IMR-90 (cell line): ENCODE measurements at regions not wholly inside any gene's neighbourhood (a gene's known extent, or its start where the extent isn't known, plus 50 kb on each side); places are given as distances from the start of the nearest gene placed in this dataset.

Source experiments
- ATAC-seq: fragments of 200-7000 bp; cut with Tn5 transposase; 2 replicates; pipeline ENCODE4 v1.9.1; 2020; ENCODE audit warnings: low read depth, mild to moderate bottlenecking, moderate library complexity
- BruUV-seq: library from RNA; stranded (reverse); fragments of 400-500 nt; replicated peaks from 2 replicates; lab custom pipeline; 2021; lab: Mats Ljungman, UMichigan
- CTCF ChIA-PET: fragments of 300-600 bp; formaldehyde crosslinking; extraction: SDS; loops from one replicate; lab custom pipeline; 2021; ENCODE audit warnings: antibody characterized with exemption; lab: Yijun Ruan, JAX
- POLR2A ChIA-PET: fragments of 300-600 bp; sonication (Branson Sonifier 250); formaldehyde crosslinking; loops from one replicate; lab custom pipeline; 2022; ENCODE audit warnings: antibody characterized with exemption; ENCODE audit not compliant: unreplicated experiment; lab: Charles Lee
- DNase-seq: peaks from one replicate; pipeline ENCODE4 v3.0.0; 2013
- H2AFZ ChIP-seq: replicated peaks from 2 replicates; pipeline ENCODE3; 2013; ENCODE audit warnings: low read length, mild to moderate bottlenecking; ENCODE audit not compliant: poor library complexity
- H2AK5ac ChIP-seq: 2 replicates; pipeline ENCODE4 v1.6.1; 2013; ENCODE audit warnings: low read depth, low read length, inconsistent platforms
- H2AK9ac ChIP-seq: replicated peaks from 2 replicates; pipeline ENCODE3; 2013; ENCODE audit warnings: mild to moderate bottlenecking, low read depth, low read length, moderate library complexity; ENCODE audit not compliant: poor library complexity
- H2BK120ac ChIP-seq: 2 replicates; pipeline ENCODE4 v1.6.1; 2013; ENCODE audit warnings: low read depth, low read length, inconsistent platforms
- H2BK15ac ChIP-seq: 3 replicates; pipeline ENCODE4 v1.6.1; 2013; ENCODE audit warnings: low read depth, low read length, inconsistent platforms
- H2BK20ac ChIP-seq: 2 replicates; pipeline ENCODE4 v1.6.1; 2013; ENCODE audit warnings: low read depth, mild to moderate bottlenecking, inconsistent platforms, low read length, moderate library complexity
- H2BK5ac ChIP-seq: 2 replicates; pipeline ENCODE4 v1.6.1; 2013; ENCODE audit warnings: mild to moderate bottlenecking, low read depth, low read length, inconsistent platforms; ENCODE audit not compliant: poor library complexity, severe bottlenecking
- H3K14ac ChIP-seq: replicated peaks from 2 replicates; pipeline ENCODE4 v1.6.1; 2013; ENCODE audit warnings: low read depth, low read length, inconsistent platforms
- H3K18ac ChIP-seq: 2 replicates; pipeline ENCODE4 v1.6.1; 2013; ENCODE audit warnings: low read depth, low read length, control low read depth
- H3K23ac ChIP-seq: 2 replicates; pipeline ENCODE4 v1.6.1; 2013; ENCODE audit warnings: low read depth, low read length, inconsistent platforms
- H3K27ac ChIP-seq: 2 replicates; pipeline ENCODE4 v1.5.1; 2013; ENCODE audit warnings: mild to moderate bottlenecking, control low read depth, low read length; ENCODE audit not compliant: insufficient read depth
- H3K27me3 ChIP-seq: 2 replicates; pipeline ENCODE4 v1.6.1; 2013; ENCODE audit warnings: low read length; ENCODE audit not compliant: control insufficient read depth, insufficient read depth
- H3K36me3 ChIP-seq: 2 replicates; pipeline ENCODE4 v1.6.1; 2013; ENCODE audit warnings: low read length, mixed read lengths; ENCODE audit not compliant: control insufficient read depth, insufficient read depth
- H3K4ac ChIP-seq: 2 replicates; pipeline ENCODE4 v1.6.1; 2013; ENCODE audit warnings: low read depth, low read length, inconsistent platforms
- H3K4me1 ChIP-seq: 2 replicates; pipeline ENCODE4 v1.6.1; 2013; ENCODE audit warnings: low read length, mixed read lengths; ENCODE audit not compliant: control insufficient read depth, insufficient read depth
- H3K4me2 ChIP-seq: 2 replicates; pipeline ENCODE4 v1.6.1; 2013; ENCODE audit warnings: low read depth, mild to moderate bottlenecking, control low read depth, low read length, moderate library complexity
- H3K4me3 ChIP-seq: 2 replicates; pipeline ENCODE4 v1.5.1; 2013; ENCODE audit warnings: low read depth, mild to moderate bottlenecking, control low read depth, low read length, moderate library complexity; ENCODE audit not compliant: insufficient read depth
- H3K56ac ChIP-seq: 2 replicates; pipeline ENCODE4 v1.6.1; 2013; ENCODE audit warnings: low read length, inconsistent platforms; ENCODE audit not compliant: insufficient read depth; ENCODE audit errors: extremely low read depth
- H3K79me1 ChIP-seq, 2 experiments: 2 replicates each; pipeline ENCODE4 v1.6.1; 2013; ENCODE audit warnings: low read length in 2 of 2, inconsistent platforms in 1 of 2, low read depth in 1 of 2
- H3K9ac ChIP-seq: 2 replicates; pipeline ENCODE4 v1.6.1; 2013; ENCODE audit warnings: low read depth, low read length, control low read depth
- H3K9me1 ChIP-seq: 2 replicates; pipeline ENCODE4 v1.6.1; 2013; ENCODE audit warnings: low read length, inconsistent platforms; ENCODE audit not compliant: insufficient read depth
- H3K9me3 ChIP-seq: 2 replicates; pipeline ENCODE4 v1.6.1; 2013; ENCODE audit warnings: low read length; ENCODE audit not compliant: control insufficient read depth, insufficient read depth
- H4K20me1 ChIP-seq: 2 replicates; pipeline ENCODE4 v1.6.1; 2013; ENCODE audit warnings: low read length, inconsistent platforms; ENCODE audit not compliant: insufficient read depth
- H4K5ac ChIP-seq: 2 replicates; pipeline ENCODE4 v1.6.1; 2013; ENCODE audit warnings: mild to moderate bottlenecking, low read depth, low read length, control low read depth
- H4K8ac ChIP-seq, 2 experiments: 2 replicates each; pipeline ENCODE4 v1.6.1; 2013; ENCODE audit warnings: low read depth in 2 of 2, low read length in 2 of 2, control low read depth in 1 of 2, inconsistent platforms in 1 of 2
- H4K91ac ChIP-seq: 2 replicates; pipeline ENCODE4 v1.6.1; 2013; ENCODE audit warnings: low read depth, low read length, inconsistent platforms; ENCODE audit not compliant: insufficient read depth
- BHLHE40 ChIP-seq: fragments of 150-350 bp; IDR thresholded peaks from 2 replicates; pipeline ENCODE4 v1.6.1; 2016; ENCODE audit warnings: mild to moderate bottlenecking, low read depth, low read length
- CEBPB ChIP-seq: IDR thresholded peaks from 2 replicates; pipeline ENCODE4 v1.6.1; 2012; ENCODE audit warnings: low read depth, low read length, improper control_type of control experiment
- CHD1 ChIP-seq: IDR thresholded peaks from 2 replicates; pipeline ENCODE4 v1.6.1; 2012; ENCODE audit warnings: low read depth, low read length, improper control_type of control experiment
- ELK1 ChIP-seq: fragments of 150-350 bp; IDR thresholded peaks from 2 replicates; pipeline ENCODE4 v1.6.1; 2016; ENCODE audit warnings: low read depth, mild to moderate bottlenecking, low read length, moderate library complexity, borderline replicate concordance
- FOS ChIP-seq: fragments of 150-350 bp; IDR thresholded peaks from 2 replicates; pipeline ENCODE4 v1.6.1; 2016; ENCODE audit warnings: low read depth, low read length
- MAFK ChIP-seq: IDR thresholded peaks from 2 replicates; pipeline ENCODE4 v1.6.1; 2012; ENCODE audit warnings: low read depth, low read length, improper control_type of control experiment
- MAZ ChIP-seq: IDR thresholded peaks from 2 replicates; pipeline ENCODE4 v1.6.1; 2012; ENCODE audit warnings: low read depth, mild to moderate bottlenecking, low read length, improper control_type of control experiment, moderate library complexity, borderline replicate concordance
- MXI1 ChIP-seq: IDR thresholded peaks from 2 replicates; pipeline ENCODE4 v1.6.1; 2012; ENCODE audit warnings: low read depth, mild to moderate bottlenecking, low read length, moderate library complexity, borderline replicate concordance
- NFE2L2 ChIP-seq: fragments of 150-350 bp; IDR thresholded peaks from 2 replicates; pipeline ENCODE4 v1.6.1; 2016; ENCODE audit warnings: low read depth, mild to moderate bottlenecking, low read length
- POLR2A ChIP-seq: IDR thresholded peaks from 2 replicates; pipeline ENCODE4 v1.6.1; 2012; ENCODE audit warnings: mild to moderate bottlenecking, low read depth, low read length
- RAD21 ChIP-seq: IDR thresholded peaks from 2 replicates; pipeline ENCODE4 v1.6.1; 2012; ENCODE audit warnings: low read length, improper control_type of control experiment
- RCOR1 ChIP-seq: IDR thresholded peaks from 2 replicates; pipeline ENCODE4 v1.6.1; 2012; ENCODE audit warnings: mild to moderate bottlenecking, low read length, improper control_type of control experiment; ENCODE audit not compliant: insufficient replicate concordance
- RFX5 ChIP-seq: IDR thresholded peaks from 2 replicates; pipeline ENCODE4 v1.8.0; 2012; ENCODE audit warnings: low read depth, mild to moderate bottlenecking, low read length, moderate library complexity
- SMC3 ChIP-seq: fragments of 150-350 bp; IDR thresholded peaks from 2 replicates; pipeline ENCODE4 v1.6.1; 2016; ENCODE audit warnings: low read depth, mild to moderate bottlenecking, antibody characterized with exemption, low read length, moderate library complexity
- USF2 ChIP-seq: fragments of 150-350 bp; IDR thresholded peaks from 2 replicates; pipeline ENCODE4 v1.6.1; 2017; ENCODE audit warnings: mild to moderate bottlenecking, antibody characterized with exemption, low read length, low read depth
- dilution Hi-C: fragments of 300-500 bp; cut with HindIII; formaldehyde crosslinking; loops from one replicate; pipeline ENCODE4 v1.14.3; 2018; ENCODE audit warnings: low sequenced_read_pairs; ENCODE audit not compliant: unreplicated experiment
- in situ Hi-C: fragments of 300-500 bp; cut with MboI; formaldehyde crosslinking; loops from 3 replicates; pipeline ENCODE4 v1.14.3; 2019; ENCODE audit warnings: low sequenced_read_pairs, inconsistent platforms, mixed read lengths
- intact Hi-C: fragments of 100-400 bp; cut with micrococcal nuclease; formaldehyde crosslinking; loops from 2 replicates; pipeline ENCODE4 v1.10.0; 2022
- TF ChIP-seq, protein P1 (sequence below): conservative IDR thresholded peaks from 2 replicates; pipeline ENCODE4 v1.5.1; 2012; ENCODE audit warnings: mild to moderate bottlenecking, low read depth, low read length, improper control_type of control experiment

- ChIA-PET CTCF (no interaction called here), POLR2A (no interaction called here)
- no peak overlapping the region for H2BK120ac ChIP-seq
- H4K5ac ChIP-seq, result no peak overlapping the region
- no peaks in the 10 kb centered on the region for H3K79me1 ChIP-seq
- H3K4me2 ChIP-seq, result no peak overlapping the region
- no peak overlapping the region for H4K91ac ChIP-seq
- H3K27ac ChIP-seq, result no peak overlapping the region
- H3K4ac ChIP-seq, result 0 out of 2 replicates have a peak overlapping the region, but pooled peaks have one; percentile 0
- H3K9me1 ChIP-seq, result no peaks in the 10 kb centered on the region
- H3K27me3 ChIP-seq, result no peaks in the 10 kb centered on the region
- H3K14ac ChIP-seq, result no peak overlapping the region
- in situ Hi-C loops, result no loop called here
- H2AK9ac ChIP-seq, result no peak overlapping the region
- no peaks in the 10 kb centered on the region for H3K9me3 ChIP-seq
- no peak overlapping the region for H4K8ac ChIP-seq
- TF ChIP-seq MAFK, result no peak
- TF ChIP-seq ELK1, result no peak
- no peak for TF ChIP-seq USF2
- TF ChIP-seq SMC3, result no peak
- TF ChIP-seq MXI1, result no peak
- no peak for TF ChIP-seq NFE2L2
- no peak for TF ChIP-seq CEBPB
- no peak for TF ChIP-seq FOS
- no peak for TF ChIP-seq MAZ
- TF ChIP-seq RFX5, result no peak
- TF ChIP-seq BHLHE40, result no peak
- TF ChIP-seq RCOR1, result no peak
- TF ChIP-seq, protein P1, sequence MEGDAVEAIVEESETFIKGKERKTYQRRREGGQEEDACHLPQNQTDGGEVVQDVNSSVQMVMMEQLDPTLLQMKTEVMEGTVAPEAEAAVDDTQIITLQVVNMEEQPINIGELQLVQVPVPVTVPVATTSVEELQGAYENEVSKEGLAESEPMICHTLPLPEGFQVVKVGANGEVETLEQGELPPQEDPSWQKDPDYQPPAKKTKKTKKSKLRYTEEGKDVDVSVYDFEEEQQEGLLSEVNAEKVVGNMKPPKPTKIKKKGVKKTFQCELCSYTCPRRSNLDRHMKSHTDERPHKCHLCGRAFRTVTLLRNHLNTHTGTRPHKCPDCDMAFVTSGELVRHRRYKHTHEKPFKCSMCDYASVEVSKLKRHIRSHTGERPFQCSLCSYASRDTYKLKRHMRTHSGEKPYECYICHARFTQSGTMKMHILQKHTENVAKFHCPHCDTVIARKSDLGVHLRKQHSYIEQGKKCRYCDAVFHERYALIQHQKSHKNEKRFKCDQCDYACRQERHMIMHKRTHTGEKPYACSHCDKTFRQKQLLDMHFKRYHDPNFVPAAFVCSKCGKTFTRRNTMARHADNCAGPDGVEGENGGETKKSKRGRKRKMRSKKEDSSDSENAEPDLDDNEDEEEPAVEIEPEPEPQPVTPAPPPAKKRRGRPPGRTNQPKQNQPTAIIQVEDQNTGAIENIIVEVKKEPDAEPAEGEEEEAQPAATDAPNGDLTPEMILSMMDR, result no peak
- TF ChIP-seq CHD1, result no peak
- no peak for TF ChIP-seq RAD21
- TF ChIP-seq POLR2A, result no peak
- H3K18ac ChIP-seq, result no peak overlapping the region
- no peak for DNase-seq
- no TSS peak for BruUV-seq
- H2BK15ac ChIP-seq, result 0 out of 3 replicates have a peak overlapping the region, but pooled peaks have one; percentile 5
- no peaks in the 10 kb centered on the region for H3K4me1 ChIP-seq
- intact Hi-C loops, result no loop called here
- no peaks in the 10 kb centered on the region for H4K20me1 ChIP-seq
- no peak overlapping the region for H2AK5ac ChIP-seq
- no peak for ATAC-seq
- no peak overlapping the region for H3K9ac ChIP-seq
- no peaks in the 10 kb centered on the region for H3K36me3 ChIP-seq
- H3K23ac ChIP-seq, result no peak overlapping the region
- dilution Hi-C loops, result no loop called here
- no peak overlapping the region for H3K56ac ChIP-seq
- no peak overlapping the region for H2BK5ac ChIP-seq
- no peak overlapping the region; the same call in 1 of the 2 replicates for H2BK20ac ChIP-seq
- no peak overlapping the region for H2AFZ ChIP-seq
- no peak overlapping the region for H3K4me3 ChIP-seq
Measured at GRCh38 chr10:3869036-3869435, 84.0 kb upstream of the KLF6 start.
